Esophagus mucosa (tissue), 1 donor: ENCODE measurements at regions not wholly inside any gene's neighbourhood (a gene's known extent, or its start where the extent isn't known, plus 50 kb on each side); places are given as distances from the start of the nearest gene placed in this dataset.

Source experiments
- ATAC-seq: fragments of 200-7000 bp; cut with Tn5 transposase; one replicate; pipeline ENCODE4 v1.9.1; 2020
- donor health status: DM: yes; HTN: yes; CAD: no.

DNA sequence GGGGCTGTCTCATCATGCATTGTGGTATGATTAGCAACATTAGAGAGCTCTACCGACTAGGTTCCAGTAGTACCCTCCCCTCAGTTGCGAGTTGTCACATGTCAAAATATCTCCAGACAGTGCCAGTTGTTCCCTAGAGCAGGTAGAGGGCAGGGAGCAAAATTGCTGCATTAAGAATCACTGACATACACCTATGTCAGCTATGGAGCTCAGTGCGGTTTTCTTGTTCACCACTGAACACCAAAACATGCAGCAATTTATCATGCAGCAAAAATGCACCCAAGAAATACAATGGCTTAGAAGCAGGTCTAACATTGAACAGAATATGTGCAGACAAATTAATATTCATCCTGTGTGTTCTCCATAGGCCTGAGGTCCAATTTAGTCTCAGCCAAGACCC lies 186.9 kb upstream of the STARD13 start:
- peak; percentile 53 for ATAC-seq

DNA sequence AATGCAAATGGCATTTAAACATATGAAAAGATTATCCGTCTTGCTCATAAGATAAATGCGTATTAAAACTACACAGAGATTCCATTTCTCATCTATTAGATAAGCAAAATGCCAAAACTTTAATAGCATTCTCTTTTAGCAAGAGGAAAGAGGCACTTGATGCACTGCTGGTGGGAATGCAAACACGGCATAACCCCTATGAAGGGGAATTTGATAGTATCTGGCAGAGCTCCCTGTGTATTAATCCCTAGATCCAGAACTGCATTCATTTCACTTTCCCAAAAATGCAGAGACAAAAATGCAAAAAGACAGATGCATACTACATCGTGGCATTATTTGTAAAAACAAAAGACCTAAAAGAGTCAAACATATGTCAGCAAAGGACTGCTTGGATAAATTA lies 193.6 kb upstream of the STARD13 start:
- ATAC-seq, result no peak

DNA sequence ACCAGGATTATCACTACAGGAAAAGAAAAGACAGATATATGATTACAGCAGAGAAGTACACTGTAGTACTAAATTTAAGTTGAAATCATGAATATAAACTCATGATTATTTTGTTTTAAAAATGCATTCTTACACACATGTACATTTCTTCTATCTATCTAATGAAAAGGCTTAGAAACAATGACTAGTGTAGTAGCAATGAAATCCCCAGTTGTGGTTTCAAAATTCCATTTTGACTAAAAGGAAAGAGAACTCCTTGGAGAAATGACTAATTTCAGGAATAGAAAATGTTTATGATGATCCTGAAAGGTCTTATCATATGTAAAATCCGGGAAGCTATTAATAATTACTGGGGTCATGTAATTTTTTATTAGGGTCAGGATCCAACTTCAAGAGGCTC lies 195.0 kb upstream of the STARD13 start:
- no peak for ATAC-seq

DNA sequence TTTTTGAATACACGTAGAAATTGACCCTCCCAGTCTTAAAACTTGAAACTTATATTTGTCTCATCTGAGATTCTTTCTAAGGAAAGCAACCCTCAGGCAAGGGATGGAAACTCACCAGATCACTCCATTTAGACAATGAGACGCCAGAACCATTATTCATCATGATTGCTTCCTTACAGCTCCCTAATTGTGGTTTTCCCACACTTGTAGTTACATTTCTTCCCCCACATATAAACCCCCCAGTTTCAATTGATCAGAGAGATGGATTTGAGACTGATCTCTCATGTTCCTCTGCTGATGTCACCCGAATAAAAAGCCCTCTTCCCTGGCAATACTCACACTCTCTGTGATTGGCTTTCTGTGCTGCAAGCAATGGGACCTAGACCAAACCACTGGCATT lies 197.9 kb upstream of the STARD13 start:
- no peak for ATAC-seq

DNA sequence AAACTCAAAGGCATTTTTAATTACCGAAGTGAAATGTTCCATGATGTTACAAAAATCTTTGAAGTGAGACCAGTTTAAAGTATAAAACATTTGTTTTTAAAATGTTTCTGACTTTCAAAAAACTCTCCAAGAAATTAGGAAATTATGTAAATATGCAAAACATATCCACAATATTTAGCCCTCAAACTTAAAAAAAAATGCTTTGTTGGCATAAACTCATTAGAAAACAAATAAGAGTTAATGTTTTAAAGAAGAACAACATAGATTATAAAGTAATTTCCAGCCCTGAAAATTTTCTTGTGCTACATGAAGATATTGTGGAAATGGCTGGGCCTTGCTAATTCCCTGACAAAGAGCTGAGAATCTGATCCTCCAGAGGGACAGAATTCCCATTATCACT lies 199.7 kb upstream of the STARD13 start:
- no peak for ATAC-seq

DNA sequence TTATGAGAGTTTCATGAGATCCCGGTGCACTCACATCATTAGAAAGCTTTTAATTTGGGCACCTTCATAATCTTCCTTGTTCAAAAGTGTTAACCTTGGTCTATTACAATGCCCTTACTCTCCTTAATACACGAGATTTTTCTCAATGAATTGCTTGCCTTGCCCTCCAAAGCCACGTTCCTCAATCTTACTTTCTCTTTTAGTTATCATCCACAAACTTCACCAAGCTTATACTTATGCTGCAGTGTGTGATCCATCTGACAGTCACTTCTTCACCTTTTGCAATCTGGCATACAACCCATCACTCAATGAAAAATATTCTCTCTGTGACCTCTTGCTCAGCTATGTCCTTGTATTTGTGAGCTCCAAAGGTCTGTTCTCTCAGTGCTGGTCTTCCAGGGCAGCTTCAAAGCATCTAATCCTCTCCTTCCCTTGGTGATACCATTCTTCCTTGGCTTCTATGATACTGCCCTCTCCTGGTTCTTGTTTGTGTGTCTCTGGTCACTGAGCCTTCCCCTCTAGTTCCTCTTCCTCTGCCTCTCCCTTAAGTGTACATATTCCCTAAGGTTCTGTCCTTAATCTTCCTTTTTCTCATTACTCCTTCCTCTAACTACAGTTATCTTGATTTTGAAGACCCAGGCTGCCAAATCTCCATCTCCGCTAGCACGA lies 202.2 kb upstream of the STARD13 start:
- peak; percentile 53 for ATAC-seq

DNA sequence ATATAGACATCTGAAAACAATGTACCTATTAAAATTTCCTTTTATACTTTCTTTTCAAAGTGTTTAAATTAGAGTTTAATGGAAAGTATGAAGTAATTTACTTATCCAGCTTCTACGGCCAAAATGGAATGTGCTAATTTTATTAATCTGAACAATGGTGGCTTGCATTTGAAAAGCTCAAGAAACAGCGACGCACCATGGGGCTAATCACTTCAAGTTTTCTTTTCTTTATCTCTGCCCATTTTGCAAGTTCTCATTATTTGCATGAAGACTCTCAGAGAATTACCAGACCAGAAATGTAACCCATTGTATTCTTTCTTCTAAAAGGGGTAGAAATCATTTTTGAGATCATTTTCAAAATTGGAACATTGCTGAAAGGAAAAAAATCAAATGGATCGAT lies 204.0 kb upstream of the STARD13 start:
- no peak for ATAC-seq

DNA sequence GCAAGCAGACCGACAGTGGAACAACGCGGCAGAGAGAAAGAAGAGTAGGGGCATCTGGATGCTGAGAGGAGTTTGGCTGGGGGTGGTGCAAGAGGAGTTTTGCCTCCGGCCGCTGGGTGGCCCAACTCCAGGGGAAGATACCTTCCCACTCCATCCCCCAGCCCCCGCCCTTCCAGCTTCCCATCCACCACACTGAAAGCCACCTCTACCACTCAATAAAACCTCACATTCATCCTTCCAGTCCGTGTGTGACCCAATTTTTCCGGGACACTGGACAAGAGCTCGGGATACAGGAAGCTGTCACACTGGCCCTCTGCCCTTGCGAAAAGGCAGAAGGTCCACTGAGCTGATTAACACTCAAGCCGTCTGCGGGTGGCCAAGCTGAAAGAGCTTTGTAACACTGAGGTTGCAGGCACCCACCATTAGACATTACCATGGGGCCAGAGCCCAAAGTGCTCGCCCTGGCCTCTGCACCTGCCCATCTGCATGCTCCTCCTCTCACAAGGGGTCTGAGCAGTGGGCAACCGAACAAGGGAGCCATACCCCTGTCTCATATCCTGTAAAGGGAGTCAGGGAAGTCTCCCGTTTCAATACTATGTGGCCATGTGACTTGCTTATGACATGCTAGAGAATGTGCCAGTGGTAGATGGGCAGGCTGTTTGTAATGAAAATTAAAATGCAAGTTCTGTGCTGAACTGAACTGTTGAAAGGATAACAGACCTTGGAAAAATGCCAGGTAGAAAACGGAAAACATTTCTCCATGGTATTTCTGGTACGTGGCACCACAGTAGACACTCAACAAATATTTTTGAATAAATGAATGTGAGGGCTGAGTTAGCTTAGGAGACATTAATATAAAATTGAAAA lies 205.1 kb upstream of the STARD13 start:
- ATAC-seq, result no peak

DNA sequence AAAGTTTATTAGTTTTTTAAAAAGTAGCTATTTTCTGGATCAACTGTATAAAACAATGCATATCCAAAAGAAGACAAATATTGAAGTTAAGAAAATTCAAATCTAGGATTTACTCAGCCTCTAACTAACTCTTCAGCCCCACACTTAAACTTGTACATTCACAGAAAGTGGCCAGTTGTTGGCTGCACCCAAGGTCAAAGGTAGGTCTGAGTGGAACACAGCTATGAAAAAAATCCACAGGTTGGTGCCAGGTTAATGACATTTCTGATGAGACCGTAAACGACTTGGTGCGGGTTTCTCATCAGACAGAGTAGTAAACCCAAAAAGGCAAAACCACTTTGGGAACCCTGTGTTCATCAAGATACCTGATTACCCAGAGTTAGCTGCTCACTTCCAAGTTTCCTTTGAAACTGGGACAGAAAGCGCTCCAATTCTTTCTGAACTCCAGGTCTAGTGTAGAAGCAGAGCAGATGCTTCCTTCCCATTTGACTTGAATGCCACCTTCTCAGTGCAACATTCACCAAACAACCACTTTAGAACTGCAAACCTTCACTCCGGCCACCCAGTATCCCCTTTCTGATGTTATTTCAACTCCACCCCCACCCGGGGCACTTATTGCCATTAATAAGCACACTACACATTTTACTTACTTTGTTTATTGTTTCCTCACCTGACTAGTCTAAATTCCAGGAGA lies 208.3 kb upstream of the STARD13 start:
- ATAC-seq, result no peak

DNA sequence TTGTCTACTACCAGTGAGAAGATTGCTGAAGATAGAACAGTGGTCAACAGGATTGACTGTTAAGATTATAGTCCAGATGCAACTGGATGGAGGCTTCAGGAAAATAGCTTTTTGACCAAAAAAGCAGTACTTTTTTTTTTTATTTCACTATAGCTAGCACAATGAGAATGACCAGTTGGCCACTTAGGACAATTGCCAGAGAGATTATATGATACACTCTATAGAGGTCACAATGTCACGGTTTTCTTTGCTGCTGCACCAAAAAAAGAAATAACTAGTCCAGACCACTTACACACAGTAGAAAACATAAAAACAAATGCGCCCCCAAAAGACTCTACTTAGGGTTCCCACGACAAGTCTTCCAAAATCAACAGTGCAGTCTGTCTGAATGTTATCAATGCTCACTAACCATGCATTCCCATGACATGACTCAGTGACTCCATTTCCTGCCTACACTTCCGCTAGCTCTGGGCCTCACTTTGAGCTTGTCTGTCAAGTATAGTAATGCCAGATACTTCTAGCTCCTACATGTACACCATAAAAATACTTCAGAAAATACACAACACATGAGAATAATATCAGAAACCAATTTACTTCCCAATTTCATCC lies 209.1 kb upstream of the STARD13 start:
- ATAC-seq, result peak; percentile 83

DNA sequence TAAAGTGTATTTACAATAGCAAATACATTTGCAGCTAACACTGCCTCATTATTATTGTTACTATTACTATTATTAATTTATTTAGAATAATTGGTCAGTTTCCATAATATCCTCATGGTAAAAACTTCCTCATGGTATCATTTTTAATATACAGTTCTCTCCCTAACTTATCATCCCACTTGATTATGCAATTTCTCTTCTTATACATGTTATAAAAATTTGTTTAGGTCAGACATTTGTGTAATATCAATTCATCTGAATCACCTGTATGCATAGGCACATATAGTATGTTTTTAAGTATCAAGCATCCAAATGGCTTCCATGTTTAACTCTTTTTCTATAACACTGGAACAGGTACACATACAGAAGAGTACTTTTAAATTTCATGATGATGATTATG lies 210.8 kb upstream of the STARD13 start:
- ATAC-seq, result no peak

DNA sequence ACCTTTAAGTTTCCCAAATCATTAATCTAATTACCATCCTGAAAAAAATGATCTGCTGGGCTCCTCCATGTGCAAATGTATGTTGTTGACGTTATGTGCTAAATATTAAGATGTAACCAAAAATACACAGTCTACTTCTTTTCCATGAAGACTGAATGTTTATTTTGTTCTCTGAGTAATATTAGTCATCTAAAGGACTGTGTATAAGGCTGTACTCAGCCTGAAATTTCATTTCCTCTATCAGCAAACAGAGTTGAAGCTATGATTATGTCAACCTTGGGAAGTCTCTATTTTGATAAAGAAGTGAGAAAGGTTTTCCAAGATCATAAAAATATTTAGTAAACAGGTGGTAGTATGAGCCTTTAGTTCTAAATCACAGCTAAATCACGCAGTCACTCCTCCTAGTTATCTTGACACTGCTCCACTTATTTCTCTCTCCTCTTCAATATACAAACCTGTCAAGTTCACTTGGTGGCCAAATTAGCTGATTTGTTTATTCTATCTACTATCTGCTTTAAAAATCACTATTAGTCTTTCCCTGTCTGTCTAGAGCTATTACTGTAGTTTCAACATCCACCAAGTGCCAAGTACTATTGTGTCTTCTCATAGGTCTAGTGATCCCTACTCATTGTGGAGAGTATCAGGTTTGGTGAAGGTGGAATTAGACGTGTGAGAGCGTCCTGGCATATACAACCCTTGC lies 211.7 kb upstream of the STARD13 start:
- no peak for ATAC-seq

DNA sequence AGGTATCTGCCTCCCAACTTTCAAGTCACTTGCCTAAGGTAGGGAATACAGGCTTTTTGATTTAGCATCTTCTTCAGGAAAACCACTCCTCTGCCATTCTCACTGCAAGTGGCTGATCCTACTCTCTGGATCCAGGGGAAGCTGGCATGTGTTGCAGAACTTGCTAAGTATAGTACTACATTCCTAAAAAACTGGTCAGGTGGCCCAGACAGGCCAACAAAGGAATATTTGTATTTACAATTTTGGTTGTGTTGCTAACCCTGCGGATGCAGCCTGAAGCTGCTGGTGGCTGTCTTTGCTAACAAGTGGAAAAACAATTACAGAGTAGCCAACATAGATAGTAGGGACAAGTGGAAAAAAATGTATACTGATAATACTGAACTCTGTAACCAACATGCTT lies 222.5 kb upstream of the STARD13 start:
- ATAC-seq, result no peak

DNA sequence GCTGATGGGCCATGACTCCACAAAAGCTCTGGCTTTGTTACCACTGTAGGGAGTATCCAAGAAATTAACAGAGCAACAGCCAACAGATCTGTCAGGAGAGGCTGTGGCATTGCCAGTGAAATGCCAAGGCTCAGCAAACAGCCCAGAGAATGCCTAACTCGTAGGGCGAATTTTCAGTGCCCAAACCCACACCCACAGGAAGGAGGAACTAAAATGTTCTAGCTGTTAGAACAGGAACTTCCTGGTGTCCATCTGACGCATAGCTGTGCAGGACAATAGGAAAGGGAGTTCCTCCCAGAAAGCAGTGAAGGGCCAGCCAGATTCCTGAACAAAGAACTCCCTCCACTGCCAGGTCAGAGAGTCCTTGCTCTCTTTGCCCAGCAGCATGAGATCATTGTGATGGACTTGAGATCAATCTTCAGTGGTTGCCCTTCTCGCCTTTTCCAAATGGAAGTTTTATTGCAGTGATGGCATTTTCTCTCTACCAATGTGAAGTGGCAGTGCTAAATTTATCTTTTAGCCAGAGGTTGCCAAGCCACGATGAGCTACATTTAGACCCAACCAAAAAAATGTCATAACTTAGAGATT lies 224.2 kb upstream of the STARD13 start:
- peak; percentile 94 for ATAC-seq

DNA sequence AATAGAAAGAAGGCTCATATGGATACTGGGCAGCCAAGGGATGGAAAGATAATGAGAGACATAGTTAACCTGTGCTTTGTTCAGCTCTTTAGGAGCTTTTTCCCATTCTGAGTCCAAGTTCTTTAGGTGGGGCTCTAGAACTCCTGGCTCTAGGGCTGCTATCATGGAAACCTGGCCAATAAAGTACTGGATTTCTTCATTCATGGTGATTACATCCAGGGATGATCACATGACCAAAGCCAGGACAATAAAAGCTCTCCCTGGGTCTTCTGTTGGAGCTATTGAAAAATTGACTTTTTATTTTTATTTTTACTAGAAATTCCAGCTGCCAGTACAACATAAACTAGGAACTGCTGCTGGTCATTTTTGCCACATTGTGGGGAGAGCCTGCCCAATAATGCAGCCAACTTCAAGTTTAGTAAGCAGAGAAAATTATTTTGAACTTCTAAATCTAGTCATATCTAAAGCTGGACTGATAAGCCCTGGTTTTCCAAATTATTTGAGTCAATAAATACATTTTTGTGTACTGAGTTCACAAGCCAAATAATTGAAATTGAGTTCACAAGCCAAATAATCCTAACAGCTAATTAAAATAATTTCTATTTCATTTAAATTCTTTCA lies 224.9 kb upstream of the STARD13 start:
- no peak for ATAC-seq

DNA sequence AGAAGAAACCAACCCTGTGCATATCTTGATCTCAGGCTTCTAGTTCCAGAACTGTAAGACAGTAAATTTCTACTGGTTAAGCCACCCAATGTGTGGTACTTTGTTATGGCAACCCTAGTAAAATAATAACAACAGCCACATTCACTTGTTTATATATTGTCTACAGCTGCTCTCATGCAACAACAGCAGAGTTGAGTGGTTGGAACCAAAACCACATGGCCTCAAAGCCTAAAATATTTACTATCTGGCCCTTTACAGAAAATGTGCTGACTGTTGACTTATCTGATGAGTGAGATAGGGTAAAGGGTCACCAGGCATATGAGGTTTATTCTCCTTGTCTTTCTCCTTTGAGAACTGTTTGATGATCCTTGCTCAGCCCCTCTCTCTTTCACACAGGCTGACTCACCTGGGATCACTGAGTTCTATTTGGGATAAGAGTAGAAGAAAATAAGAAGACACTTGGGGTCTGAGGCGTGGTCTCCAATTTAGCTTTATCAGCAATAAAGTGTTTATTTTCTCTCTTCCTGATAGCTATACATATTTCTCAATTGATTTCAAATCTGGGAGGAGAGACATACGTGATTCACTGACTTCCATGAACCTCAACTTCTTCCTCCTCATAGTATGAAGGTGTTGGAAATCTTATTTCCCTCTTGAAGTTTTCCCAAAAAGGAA lies 227.5 kb upstream of the STARD13 start:
- ATAC-seq, result no peak

DNA sequence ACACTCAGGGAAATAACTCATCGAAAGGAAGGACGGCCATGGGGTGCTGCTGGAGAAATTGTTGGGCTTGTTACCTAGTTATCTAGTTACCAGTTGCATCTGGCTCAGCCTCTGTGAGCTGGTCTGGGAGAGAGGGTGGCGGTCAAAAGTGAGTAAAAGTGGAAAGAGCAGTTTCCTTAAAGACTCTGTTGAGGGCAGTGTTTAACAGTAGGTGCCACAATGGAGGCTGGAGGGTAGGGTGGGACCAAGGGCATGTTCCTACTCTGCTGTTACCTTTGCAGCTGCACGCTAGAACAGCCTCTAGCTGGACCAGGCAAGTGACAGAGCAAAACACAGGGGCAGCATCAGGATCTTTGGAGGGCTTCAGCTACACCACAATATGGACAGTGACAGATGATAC lies 228.8 kb upstream of the STARD13 start:
- ATAC-seq, result peak; percentile 51

DNA sequence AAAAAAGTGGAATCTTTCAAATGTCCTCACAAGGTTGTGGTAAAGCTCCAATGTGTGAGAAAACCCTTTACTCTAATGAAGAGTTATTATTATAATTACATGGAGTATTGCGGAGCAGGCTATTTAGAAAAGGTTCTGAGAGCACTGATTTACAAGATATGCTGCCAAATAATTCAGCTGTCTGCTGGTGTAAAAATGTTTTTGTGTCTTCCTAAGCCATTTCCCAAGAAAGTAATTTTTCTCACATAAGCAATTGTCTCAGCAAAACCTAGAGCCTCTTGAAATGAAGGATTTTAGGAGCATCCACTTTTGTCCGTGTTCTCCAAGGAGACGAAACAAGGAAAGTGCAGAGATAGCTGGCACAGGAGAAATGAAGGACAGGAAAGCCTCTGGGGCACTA lies 229.6 kb upstream of the STARD13 start:
- no peak for ATAC-seq

DNA sequence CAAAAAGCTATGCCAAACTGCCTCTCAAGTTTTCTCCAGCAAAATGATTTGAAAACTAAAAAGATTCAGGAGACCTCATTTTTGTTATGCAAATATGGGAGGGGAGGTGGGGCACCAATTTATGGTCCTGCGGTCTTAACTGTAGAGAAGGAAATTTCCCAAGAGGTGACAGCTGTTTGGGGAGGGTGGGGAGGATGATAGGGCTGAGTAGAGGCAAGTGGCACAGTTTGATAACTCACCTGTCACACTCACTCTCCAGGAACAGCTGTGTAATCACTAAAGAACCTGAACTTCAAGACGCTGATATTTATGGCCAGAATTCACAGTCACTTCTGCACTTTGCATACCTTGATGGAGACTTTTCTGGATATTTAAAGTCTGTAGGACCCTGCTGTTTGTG lies 232.9 kb upstream of the STARD13 start:
- ATAC-seq, result no peak

DNA sequence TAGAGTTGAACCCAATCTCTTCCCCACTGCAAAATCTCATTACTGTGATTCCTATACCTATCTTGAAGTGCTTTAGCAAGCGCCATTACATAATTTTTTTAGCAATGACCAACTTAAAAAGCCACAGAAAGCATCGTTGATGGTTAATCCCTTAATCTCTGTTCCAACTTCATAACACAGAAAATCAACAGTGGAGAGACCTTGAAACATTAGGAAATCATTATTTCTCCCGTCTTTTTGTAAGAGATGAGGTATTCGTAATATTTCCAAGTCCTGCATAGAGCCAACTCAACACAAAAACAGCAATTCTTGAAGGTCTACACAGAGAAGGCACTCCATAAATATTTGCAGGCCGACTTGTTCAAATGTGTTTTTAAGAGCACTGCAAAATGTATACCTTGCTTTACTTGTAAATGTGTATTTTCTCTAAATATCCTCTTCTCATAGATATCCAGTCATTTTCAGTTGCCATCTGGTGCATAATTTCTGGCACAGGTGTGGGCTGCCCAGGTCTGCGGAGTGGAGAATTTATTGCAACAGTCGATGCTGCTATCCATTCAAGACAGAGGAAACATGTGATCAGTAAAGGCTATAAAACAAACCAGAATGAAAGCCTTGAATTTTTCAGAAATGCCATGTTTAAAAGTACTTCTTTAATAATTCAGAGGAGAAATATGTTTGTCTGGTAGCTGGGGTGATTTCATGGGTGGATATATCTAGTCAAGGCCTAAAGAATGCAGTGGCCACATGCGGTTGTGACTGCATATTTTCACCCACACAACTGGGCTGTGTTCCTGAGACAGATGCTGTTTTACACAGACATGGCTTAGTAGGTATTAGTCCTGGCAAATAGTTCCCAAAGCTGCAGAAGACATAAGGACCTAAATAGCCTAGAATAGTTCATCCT lies 234.3 kb upstream of the STARD13 start:
- ATAC-seq, result no peak
